ENCODE measurements at regions not wholly inside any gene's neighbourhood (a gene's known extent, or its start where the extent isn't known, plus 50 kb on each side); places are given as distances from the start of the nearest gene placed in this dataset.
"Not testable (repeated sequence)": the region's sequence is repeated elsewhere in the genome, so short reads cannot be mapped to it uniquely, and the experiment has no call there.

DNA sequence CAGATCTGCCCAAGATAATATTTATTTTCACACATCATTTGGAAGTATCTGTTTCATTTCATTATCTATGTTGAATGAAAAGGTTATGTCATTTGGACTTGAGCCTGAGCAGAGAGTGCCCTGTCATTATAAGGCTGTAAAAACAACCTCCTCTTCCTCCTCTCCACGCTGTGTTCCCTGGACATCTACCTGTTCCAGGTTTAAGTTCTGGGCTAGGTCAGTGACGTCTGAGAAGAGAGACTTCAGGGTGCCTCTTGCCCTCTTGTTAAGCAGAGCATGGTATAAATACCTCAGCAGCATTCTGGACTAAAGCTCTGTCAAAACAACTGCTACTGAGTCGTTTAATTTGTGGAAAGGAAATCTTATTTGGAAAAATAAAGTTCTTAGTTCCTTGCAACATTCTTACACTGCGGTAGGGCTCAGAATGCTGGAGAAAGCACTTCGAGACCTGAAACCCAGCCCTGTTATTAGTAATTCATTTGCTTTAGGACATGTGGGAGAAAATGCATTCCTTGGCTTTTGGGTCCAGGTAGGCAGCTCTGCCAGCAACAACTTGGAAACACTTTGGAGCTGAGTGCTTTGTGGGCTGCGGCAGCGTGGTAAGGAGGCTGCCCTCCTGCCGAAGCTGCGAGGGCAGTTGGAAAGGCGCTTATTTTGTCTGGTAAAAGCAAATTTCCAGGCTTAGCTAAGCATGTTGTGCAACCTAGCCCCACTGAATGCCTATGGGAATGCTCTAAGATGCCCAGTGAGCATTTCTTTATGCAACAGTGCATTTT is 91.8 kb upstream of the NEDD4L start:
- ChIA-PET CTCF (no interaction called here), POLR2A (ENCODE audit: low non-redundant PET) (no interaction called here)
- Histone ChIP-seq H3K4me3 (ENCODE audit: low read depth, low read length, poor library complexity, severe bottlenecking) (no peak overlapping the region), H3K4me1 (ENCODE audit: insufficient read depth, low read length, poor library complexity, severe bottlenecking) (no peaks in the 10 kb centered on the region), H3K27ac (ENCODE audit: low read depth, low read length, poor library complexity, severe bottlenecking) (no peak overlapping the region), H3K9me3 (ENCODE audit: low read depth, low read length, poor library complexity, severe bottlenecking) (no peaks in the 10 kb centered on the region), H3K36me3 (ENCODE audit: insufficient read depth, low read length, poor library complexity, severe bottlenecking) (no peaks in the 10 kb centered on the region), H3K27me3 (replicated peaks; ENCODE audit: insufficient read depth, low read depth, low read length, poor library complexity) (no peaks in the 10 kb centered on the region)
- no peak for TF ChIP-seq EZH2 (IDR thresholded peaks at IDR 0.05; ENCODE audit: borderline replicate concordance, low read depth, low read length, poor library complexity, severe bottlenecking)
- TF ChIP-seq, protein P1, sequence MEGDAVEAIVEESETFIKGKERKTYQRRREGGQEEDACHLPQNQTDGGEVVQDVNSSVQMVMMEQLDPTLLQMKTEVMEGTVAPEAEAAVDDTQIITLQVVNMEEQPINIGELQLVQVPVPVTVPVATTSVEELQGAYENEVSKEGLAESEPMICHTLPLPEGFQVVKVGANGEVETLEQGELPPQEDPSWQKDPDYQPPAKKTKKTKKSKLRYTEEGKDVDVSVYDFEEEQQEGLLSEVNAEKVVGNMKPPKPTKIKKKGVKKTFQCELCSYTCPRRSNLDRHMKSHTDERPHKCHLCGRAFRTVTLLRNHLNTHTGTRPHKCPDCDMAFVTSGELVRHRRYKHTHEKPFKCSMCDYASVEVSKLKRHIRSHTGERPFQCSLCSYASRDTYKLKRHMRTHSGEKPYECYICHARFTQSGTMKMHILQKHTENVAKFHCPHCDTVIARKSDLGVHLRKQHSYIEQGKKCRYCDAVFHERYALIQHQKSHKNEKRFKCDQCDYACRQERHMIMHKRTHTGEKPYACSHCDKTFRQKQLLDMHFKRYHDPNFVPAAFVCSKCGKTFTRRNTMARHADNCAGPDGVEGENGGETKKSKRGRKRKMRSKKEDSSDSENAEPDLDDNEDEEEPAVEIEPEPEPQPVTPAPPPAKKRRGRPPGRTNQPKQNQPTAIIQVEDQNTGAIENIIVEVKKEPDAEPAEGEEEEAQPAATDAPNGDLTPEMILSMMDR (conservative IDR thresholded peaks at IDR 0.05; ENCODE audit: low read depth, low read length): no peak
- intact Hi-C loops (cut with micrococcal nuclease; ENCODE audit: unreplicated experiment): loop anchor here (10.0 kb wide), 1 partner anchor 173 kb away; no protein-coding TSS in a partner anchor
- DNase-seq (ENCODE audit: low spot score): no peak
- no TSS peak for BruUV-seq (replicated peaks)

DNA sequence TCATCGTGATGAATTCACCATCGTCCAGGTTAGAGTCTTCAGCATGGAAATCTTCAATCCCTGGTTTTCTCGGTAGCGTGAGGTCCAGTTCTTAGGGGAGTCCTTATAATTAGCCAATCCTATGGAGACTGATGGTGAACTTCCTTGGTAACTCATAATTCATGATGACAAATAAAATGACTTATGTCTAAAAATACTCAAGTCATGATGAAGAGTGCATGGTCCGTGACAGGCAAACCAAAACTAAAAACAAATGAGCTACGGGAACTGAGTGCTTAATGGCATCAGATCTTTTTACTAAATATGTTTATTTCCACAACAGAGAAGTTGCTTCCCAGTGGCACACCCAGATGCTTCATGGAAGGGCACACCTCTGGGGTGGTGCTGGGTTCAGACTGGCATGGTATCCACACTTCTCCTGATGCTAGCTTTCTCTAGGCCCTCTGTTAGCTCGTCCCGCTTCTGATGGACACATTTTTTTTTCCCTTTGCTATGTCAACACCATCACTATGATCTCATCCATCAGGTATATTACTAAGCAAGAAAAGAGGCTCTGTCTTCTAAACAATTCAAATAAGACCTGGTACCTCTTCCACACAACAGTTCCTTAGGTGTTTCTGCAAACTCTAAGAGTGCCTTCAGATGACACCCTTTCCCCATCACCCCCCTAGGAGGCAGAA is 92.8 kb upstream of the NEDD4L start:
- Histone ChIP-seq H3K4me3 (ENCODE audit: low read depth, low read length, poor library complexity, severe bottlenecking) (no peak overlapping the region), H3K9me3 (ENCODE audit: low read depth, low read length, poor library complexity, severe bottlenecking) (no peaks in the 10 kb centered on the region), H3K27me3 (replicated peaks; ENCODE audit: insufficient read depth, low read depth, low read length, poor library complexity) (no peaks in the 10 kb centered on the region), H3K4me1 (ENCODE audit: insufficient read depth, low read length, poor library complexity, severe bottlenecking) (no peaks in the 10 kb centered on the region), H3K36me3 (ENCODE audit: insufficient read depth, low read length, poor library complexity, severe bottlenecking) (no peaks in the 10 kb centered on the region), H3K27ac (ENCODE audit: low read depth, low read length, poor library complexity, severe bottlenecking) (no peak overlapping the region)
- intact Hi-C loops (cut with micrococcal nuclease; ENCODE audit: unreplicated experiment): loop anchor here (10.0 kb wide), 1 partner anchor 174 kb away; no protein-coding TSS in a partner anchor
- POLR2A ChIA-PET (ENCODE audit: low non-redundant PET): interaction anchor here (0.6 kb wide), 1 partner anchor 817 kb away, joined by 6 read pairs; no protein-coding TSS in a partner anchor
- TF ChIP-seq EZH2 (IDR thresholded peaks at IDR 0.05; ENCODE audit: borderline replicate concordance, low read depth, low read length, poor library complexity, severe bottlenecking): no peak
- TF ChIP-seq, protein P1 (conservative IDR thresholded peaks at IDR 0.05; ENCODE audit: low read depth, low read length): no peak
- CTCF ChIA-PET: no interaction called here
- BruUV-seq (replicated peaks): no TSS peak
- DNase-seq (ENCODE audit: low spot score): no peak

DNA sequence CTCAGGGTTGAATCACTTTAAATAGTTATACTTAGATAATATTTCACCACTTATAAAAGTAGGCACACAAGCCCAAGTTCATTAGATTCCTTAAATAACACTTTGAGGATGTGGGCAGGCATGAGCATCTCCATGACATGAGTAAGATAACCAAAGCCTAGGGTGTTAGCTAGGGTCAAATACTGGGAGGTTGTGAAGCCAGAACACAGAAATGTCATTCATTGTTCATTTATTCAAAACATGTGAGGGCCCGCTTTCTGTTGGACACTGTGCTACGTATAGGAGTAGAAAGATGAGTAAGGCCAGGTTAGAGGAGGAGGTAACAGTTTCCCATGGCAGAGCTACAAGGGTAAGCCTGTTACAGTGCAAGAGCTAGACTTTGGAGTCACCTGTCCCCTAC is 93.5 kb upstream of the NEDD4L start:
- Histone ChIP-seq H3K27ac (ENCODE audit: low read depth, low read length, poor library complexity, severe bottlenecking) (no peak overlapping the region), H3K4me3 (ENCODE audit: low read depth, low read length, poor library complexity, severe bottlenecking) (no peak overlapping the region), H3K36me3 (ENCODE audit: insufficient read depth, low read length, poor library complexity, severe bottlenecking) (no peaks in the 10 kb centered on the region), H3K9me3 (ENCODE audit: low read depth, low read length, poor library complexity, severe bottlenecking) (no peaks in the 10 kb centered on the region), H3K4me1 (ENCODE audit: insufficient read depth, low read length, poor library complexity, severe bottlenecking) (no peaks in the 10 kb centered on the region), H3K27me3 (replicated peaks; ENCODE audit: insufficient read depth, low read depth, low read length, poor library complexity) (no peaks in the 10 kb centered on the region)
- ChIA-PET POLR2A (ENCODE audit: low non-redundant PET) (no interaction called here), CTCF (interaction anchor here (0.6 kb wide), 1 partner anchor 172 kb away, joined by 3 read pairs; no protein-coding TSS in a partner anchor)
- intact Hi-C loops (cut with micrococcal nuclease; ENCODE audit: unreplicated experiment): loop anchor here (10.0 kb wide), 1 partner anchor 174 kb away; no protein-coding TSS in a partner anchor
- TF ChIP-seq EZH2 (IDR thresholded peaks at IDR 0.05; ENCODE audit: borderline replicate concordance, low read depth, low read length, poor library complexity, severe bottlenecking): no peak
- TF ChIP-seq, protein P1 (conservative IDR thresholded peaks at IDR 0.05; ENCODE audit: low read depth, low read length): no peak
- BruUV-seq (replicated peaks): no TSS peak
- DNase-seq (ENCODE audit: low spot score): no peak

DNA sequence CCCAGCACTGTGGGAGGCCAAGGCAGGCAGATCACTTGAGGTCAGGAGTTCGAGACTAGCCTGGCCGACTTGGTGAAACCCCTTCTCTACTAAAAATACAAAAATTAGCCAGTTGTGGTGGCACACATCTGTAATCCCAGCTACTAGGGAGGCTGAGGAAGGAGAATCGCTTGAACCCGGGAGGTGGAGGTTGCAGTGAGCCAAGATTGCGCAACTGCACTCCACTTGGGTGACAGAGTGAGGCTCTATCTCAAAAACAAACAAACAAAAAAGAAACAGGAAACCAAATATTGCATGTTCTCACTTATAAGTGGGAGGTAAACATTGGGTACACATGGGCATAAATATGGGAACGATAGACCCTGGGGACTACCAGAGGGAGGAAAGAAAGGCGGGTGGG is 94.7 kb upstream of the NEDD4L start:
- POLR2A ChIA-PET (ENCODE audit: low non-redundant PET); H3K4me3 ChIP-seq (ENCODE audit: low read depth, low read length, poor library complexity, severe bottlenecking); CTCF ChIA-PET; DNase-seq (ENCODE audit: low spot score); BruUV-seq (replicated peaks); H3K4me1 ChIP-seq (ENCODE audit: insufficient read depth, low read length, poor library complexity, severe bottlenecking); intact Hi-C loops (cut with micrococcal nuclease; ENCODE audit: unreplicated experiment); H3K27me3 ChIP-seq (replicated peaks; ENCODE audit: insufficient read depth, low read depth, low read length, poor library complexity); H3K27ac ChIP-seq (ENCODE audit: low read depth, low read length, poor library complexity, severe bottlenecking); H3K9me3 ChIP-seq (ENCODE audit: low read depth, low read length, poor library complexity, severe bottlenecking); H3K36me3 ChIP-seq (ENCODE audit: insufficient read depth, low read length, poor library complexity, severe bottlenecking): not testable (repeated sequence)

Data from A673 (cell line).